ENCODE measurements at regions not wholly inside any gene's neighbourhood (a gene's known extent, or its start where the extent isn't known, plus 50 kb on each side); places are given as distances from the start of the nearest gene placed in this dataset.

DNA sequence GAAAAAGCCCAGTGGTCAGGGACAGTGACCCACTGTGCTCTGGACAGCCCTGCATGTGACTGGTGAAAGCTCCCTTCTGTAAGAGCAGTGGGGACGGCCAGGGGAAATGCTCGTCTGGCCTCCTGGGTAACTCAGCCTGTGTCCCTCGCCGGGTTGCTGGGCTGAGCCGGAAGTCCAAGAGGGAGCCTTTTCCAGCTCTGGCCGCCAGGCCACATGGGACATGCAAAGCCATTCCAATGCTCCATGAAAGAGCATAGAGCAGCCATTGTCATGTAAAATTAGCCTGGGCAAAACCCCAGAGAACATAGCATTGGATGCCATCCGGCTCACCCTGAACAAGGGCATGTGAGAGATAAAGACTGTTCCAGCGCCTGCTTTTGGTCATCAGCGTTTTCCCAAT is 64.9 kb upstream of the ADRB1 start:
- ChIA-PET POLR2A (no interaction called here), CTCF (no interaction called here)
- Mint-ChIP-seq H3K9me3 (ENCODE audit: insufficient read depth) (no peaks in the 10 kb centered on the region), H3K27ac (no peak overlapping the region), H3K4me3 (no peak overlapping the region), H3K4me1 (peaks cover 8% of the 10 kb centered on the region), H3K27me3 (peaks cover 30% of the 10 kb centered on the region)
- no peak for TF ChIP-seq EZH2 (IDR thresholded peaks at IDR 0.05; ENCODE audit: borderline replicate concordance, insufficient read depth, low read depth, low read length, poor library complexity, severe bottlenecking)
- TF ChIP-seq, protein P1, sequence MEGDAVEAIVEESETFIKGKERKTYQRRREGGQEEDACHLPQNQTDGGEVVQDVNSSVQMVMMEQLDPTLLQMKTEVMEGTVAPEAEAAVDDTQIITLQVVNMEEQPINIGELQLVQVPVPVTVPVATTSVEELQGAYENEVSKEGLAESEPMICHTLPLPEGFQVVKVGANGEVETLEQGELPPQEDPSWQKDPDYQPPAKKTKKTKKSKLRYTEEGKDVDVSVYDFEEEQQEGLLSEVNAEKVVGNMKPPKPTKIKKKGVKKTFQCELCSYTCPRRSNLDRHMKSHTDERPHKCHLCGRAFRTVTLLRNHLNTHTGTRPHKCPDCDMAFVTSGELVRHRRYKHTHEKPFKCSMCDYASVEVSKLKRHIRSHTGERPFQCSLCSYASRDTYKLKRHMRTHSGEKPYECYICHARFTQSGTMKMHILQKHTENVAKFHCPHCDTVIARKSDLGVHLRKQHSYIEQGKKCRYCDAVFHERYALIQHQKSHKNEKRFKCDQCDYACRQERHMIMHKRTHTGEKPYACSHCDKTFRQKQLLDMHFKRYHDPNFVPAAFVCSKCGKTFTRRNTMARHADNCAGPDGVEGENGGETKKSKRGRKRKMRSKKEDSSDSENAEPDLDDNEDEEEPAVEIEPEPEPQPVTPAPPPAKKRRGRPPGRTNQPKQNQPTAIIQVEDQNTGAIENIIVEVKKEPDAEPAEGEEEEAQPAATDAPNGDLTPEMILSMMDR (IDR thresholded peaks at IDR 0.05), result no peak
- Histone ChIP-seq H4K20me1 (ENCODE audit: control insufficient read depth, insufficient read depth, low read length, poor library complexity, severe bottlenecking) (no peaks in the 10 kb centered on the region), H3K4me3 (ENCODE audit: control extremely low read depth in 1 of 5, extremely low read depth in 1 of 5, insufficient read depth in 1 of 5, low read depth in 2 of 5, low read length in 4 of 5) (no peak overlapping the region), H3K9ac (ENCODE audit: low read length) (no peak overlapping the region), H3K4me1 (ENCODE audit: control insufficient read depth in 2 of 2, insufficient read depth in 2 of 2, low read length in 2 of 2) (peaks cover 3 to 7% of the 10 kb centered on the region in 2 donors), H3K4me2 (replicated peaks; ENCODE audit: low read depth, low read length, poor library complexity, severe bottlenecking) (no peak overlapping the region), H3K9me3 (ENCODE audit: control extremely low read depth in 1 of 3, control insufficient read depth in 2 of 3, insufficient read depth in 1 of 3, low read length in 2 of 3) (no peaks in the 10 kb centered on the region), H3K36me3 (replicated peaks in 1 of 2; ENCODE audit: control extremely low read depth in 1 of 2, control insufficient read depth in 1 of 2, extremely low read depth in 1 of 2, insufficient read depth in 2 of 2, low read length in 1 of 2) (no peaks in the 10 kb centered on the region), H3K27me3 (replicated peaks in 1 of 4; ENCODE audit: control extremely low read depth in 1 of 4, control insufficient read depth in 3 of 4, insufficient read depth in 4 of 4, low read length in 3 of 4) (no peaks in the 10 kb centered on the region), H2AFZ (ENCODE audit: insufficient read depth, low read depth, low read length, poor library complexity, severe bottlenecking) (no peak overlapping the region), H3K27ac (ENCODE audit: low read length in 2 of 2) (no peak overlapping the region), H3K79me2 (ENCODE audit: control insufficient read depth, insufficient read depth, low read length) (no peaks in the 10 kb centered on the region)
- WGBS (ENCODE audit: insufficient coverage), result 99% methylated on average over 9 of the region's 9 CpGs
- no peak for DNase-seq
- ATAC-seq (ENCODE audit: low read depth), result no peak
- intact Hi-C loops (cut with micrococcal nuclease), result no loop called here

DNA sequence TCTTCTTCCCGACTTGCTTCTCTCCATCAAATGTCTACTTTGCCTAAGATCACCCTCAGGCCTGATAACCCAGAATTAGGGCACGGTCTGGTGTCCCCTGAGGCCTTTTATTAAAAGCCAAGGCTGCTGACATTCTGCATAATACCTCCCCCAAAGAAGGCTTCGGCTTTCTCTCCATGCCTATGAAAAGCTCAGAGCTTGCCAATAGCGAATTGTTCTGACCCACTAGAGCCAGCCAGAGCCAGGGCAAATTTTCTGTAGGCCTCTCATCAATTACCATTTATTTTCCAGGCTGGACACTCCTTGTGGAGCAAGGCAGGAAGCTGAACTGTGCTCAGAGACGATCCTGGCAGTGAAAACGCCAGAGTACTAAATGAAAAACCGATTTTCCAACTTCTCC is 64.3 kb upstream of the ADRB1 start:
- Mint-ChIP-seq H3K4me1 (peaks cover 8% of the 10 kb centered on the region), H3K27me3 (peaks cover 24% of the 10 kb centered on the region), H3K9me3 (ENCODE audit: insufficient read depth) (no peaks in the 10 kb centered on the region), H3K4me3 (no peak overlapping the region), H3K27ac (no peak overlapping the region)
- Histone ChIP-seq H3K9ac (ENCODE audit: low read length) (no peak overlapping the region), H3K9me3 (ENCODE audit: control extremely low read depth in 1 of 3, control insufficient read depth in 2 of 3, insufficient read depth in 1 of 3, low read length in 2 of 3) (no peaks in the 10 kb centered on the region), H3K27me3 (replicated peaks in 1 of 4; ENCODE audit: control extremely low read depth in 1 of 4, control insufficient read depth in 3 of 4, insufficient read depth in 4 of 4, low read length in 3 of 4) (no peaks in the 10 kb centered on the region), H3K4me2 (replicated peaks; ENCODE audit: low read depth, low read length, poor library complexity, severe bottlenecking) (no peak overlapping the region), H3K27ac (ENCODE audit: low read length in 2 of 2) (no peak overlapping the region), H3K79me2 (ENCODE audit: control insufficient read depth, insufficient read depth, low read length) (no peaks in the 10 kb centered on the region), H3K36me3 (replicated peaks in 1 of 2; ENCODE audit: control extremely low read depth in 1 of 2, control insufficient read depth in 1 of 2, extremely low read depth in 1 of 2, insufficient read depth in 2 of 2, low read length in 1 of 2) (no peaks in the 10 kb centered on the region), H3K4me3 (ENCODE audit: control extremely low read depth in 1 of 5, extremely low read depth in 1 of 5, insufficient read depth in 1 of 5, low read depth in 2 of 5, low read length in 4 of 5) (no peak overlapping the region), H2AFZ (ENCODE audit: insufficient read depth, low read depth, low read length, poor library complexity, severe bottlenecking) (no peak overlapping the region), H4K20me1 (ENCODE audit: control insufficient read depth, insufficient read depth, low read length, poor library complexity, severe bottlenecking) (no peaks in the 10 kb centered on the region), H3K4me1 (ENCODE audit: control insufficient read depth in 2 of 2, insufficient read depth in 2 of 2, low read length in 2 of 2) (peaks cover 3 to 7% of the 10 kb centered on the region in 2 donors)
- DNase-seq, result no peak
- POLR2A ChIA-PET, result no interaction called here
- CTCF ChIA-PET, result no interaction called here
- intact Hi-C loops (cut with micrococcal nuclease), result no loop called here
- 89% methylated on average over 4 of the region's 7 CpGs for WGBS (ENCODE audit: insufficient coverage)
- ATAC-seq (ENCODE audit: low read depth), result no peak
- no peak for TF ChIP-seq EZH2 (IDR thresholded peaks at IDR 0.05; ENCODE audit: borderline replicate concordance, insufficient read depth, low read depth, low read length, poor library complexity, severe bottlenecking)
- TF ChIP-seq, protein P1 (IDR thresholded peaks at IDR 0.05), result no peak
